B cell (primary cell): ENCODE measurements at regions not wholly inside any gene's neighbourhood (a gene's known extent, or its start where the extent isn't known, plus 50 kb on each side); places are given as distances from the start of the nearest gene placed in this dataset.
"Not testable (repeated sequence)": the region's sequence is repeated elsewhere in the genome, so short reads cannot be mapped to it uniquely, and the experiment has no call there.

ENCODE experiments used
- ATAC-seq: fragments of 200-7000 bp; cut with Tn5 transposase; one replicate; pipeline ENCODE4 v1.10.0; 2021; ENCODE audit warnings: low read depth, mild to moderate bottlenecking, moderate number of reproducible peaks, moderate library complexity
- CTCF ChIA-PET: fragments of 350-600 bp; sonication (Branson Sonifier 250); formaldehyde crosslinking; loops from one replicate; lab custom pipeline; 2021; ENCODE audit warnings: antibody characterized with exemption, inconsistent platforms; lab: Charles Lee
- POLR2A ChIA-PET: fragments of 350-600 bp; sonication (Branson Sonifier 250); formaldehyde crosslinking; loops from one replicate; lab custom pipeline; 2021; ENCODE audit warnings: antibody characterized with exemption; lab: Charles Lee
- DNase-seq: peaks from one replicate; pipeline ENCODE4 v3.0.0; 2013
- H2AFZ ChIP-seq: 2 replicates; pipeline ENCODE4 v1.6.1; 2012; ENCODE audit warnings: mild to moderate bottlenecking, low read depth, low read length; ENCODE audit not compliant: insufficient read depth, poor library complexity, severe bottlenecking
- H3K27ac ChIP-seq, 2 donors: 1 replicate in 1 of 2; 2 replicates in 1 of 2; pipeline ENCODE4 v1.5.1; 2012 to 2013; ENCODE audit warnings: low read length in 2 of 2, mild to moderate bottlenecking in 2 of 2, moderate library complexity in 1 of 2
- H3K27me3 ChIP-seq, 4 experiments: fragments of 200-600 bp in 1 of 4; sonication (generic) in 1 of 4; replicated peaks in 1 of 4; 1 replicate in 2 of 4; 2 replicates in 2 of 4; pipeline versions ENCODE4 v1.6.1 to v1.7.0; 2013 to 2016; ENCODE audit warnings: low read length in 3 of 4, mild to moderate bottlenecking in 2 of 4, mixed read lengths in 1 of 4, moderate library complexity in 1 of 4; ENCODE audit not compliant: insufficient read depth in 4 of 4, control insufficient read depth in 3 of 4; ENCODE audit errors: control extremely low read depth in 1 of 4
- H3K36me3 ChIP-seq, 2 experiments: replicated peaks in 1 of 2; 1 replicate in 1 of 2; 2 replicates in 1 of 2; pipeline versions ENCODE4 v1.6.1 to v1.7.1; 2013; ENCODE audit warnings: low read length in 1 of 2; ENCODE audit not compliant: insufficient read depth in 2 of 2, control insufficient read depth in 1 of 2; ENCODE audit errors: control extremely low read depth in 1 of 2, extremely low read depth in 1 of 2
- H3K4me1 ChIP-seq, 2 donors: fragments of 200-600 bp in 1 of 2; sonication (generic) in 1 of 2; 1 replicate in 1 of 2; 2 replicates in 1 of 2; pipeline versions ENCODE4 v1.5.1 to v1.6.1; 2013 to 2017; ENCODE audit warnings: low read length in 2 of 2; ENCODE audit not compliant: control insufficient read depth in 2 of 2, insufficient read depth in 2 of 2
- H3K4me2 ChIP-seq: replicated peaks from 2 replicates; pipeline ENCODE3; 2012; ENCODE audit warnings: mild to moderate bottlenecking, low read depth, low read length; ENCODE audit not compliant: poor library complexity, severe bottlenecking
- H3K4me3 ChIP-seq, 5 experiments: fragments of 200-600 bp in 1 of 5; sonication (generic) in 1 of 5; 1 replicate in 3 of 5; 2 replicates in 2 of 5; pipeline versions ENCODE4 v1.5.1 to v1.7.0; 2011 to 2016; ENCODE audit warnings: low read length in 4 of 5, mild to moderate bottlenecking in 4 of 5, low read depth in 2 of 5, control low read depth in 1 of 5, moderate library complexity in 1 of 5; ENCODE audit not compliant: insufficient read depth in 1 of 5; ENCODE audit errors: control extremely low read depth in 1 of 5, extremely low read depth in 1 of 5
- H3K79me2 ChIP-seq: fragments of 200-600 bp; sonication (generic); one replicate; pipeline ENCODE4 v1.6.0; 2016; ENCODE audit warnings: low read length; ENCODE audit not compliant: control insufficient read depth, insufficient read depth
- H3K9ac ChIP-seq: fragments of 200-600 bp; sonication (generic); 2 replicates; pipeline ENCODE4 v1.6.1; 2017; ENCODE audit warnings: mild to moderate bottlenecking, low read length, moderate library complexity
- H3K9me3 ChIP-seq, 3 donors: one replicate each; pipeline versions ENCODE4 v1.6.1 to v1.7.1; 2013; ENCODE audit warnings: low read length in 2 of 3; ENCODE audit not compliant: control insufficient read depth in 2 of 3, insufficient read depth in 1 of 3; ENCODE audit errors: control extremely low read depth in 1 of 3
- H4K20me1 ChIP-seq: 2 replicates; pipeline ENCODE4 v1.6.0; 2012; ENCODE audit warnings: mild to moderate bottlenecking, low read length; ENCODE audit not compliant: insufficient read depth, control insufficient read depth, poor library complexity, severe bottlenecking
- H3K27ac Mint-ChIP-seq: one replicate; pipeline ENCODE4 v1.8.0; 2021; ENCODE audit warnings: mixed read lengths
- H3K27me3 Mint-ChIP-seq: one replicate; pipeline ENCODE4 v1.8.0; 2021; ENCODE audit warnings: mixed read lengths
- H3K4me1 Mint-ChIP-seq: one replicate; pipeline ENCODE4 v1.8.0; 2021; ENCODE audit warnings: mixed read lengths
- H3K4me3 Mint-ChIP-seq: one replicate; pipeline ENCODE4 v1.8.0; 2021; ENCODE audit warnings: mixed read lengths
- H3K9me3 Mint-ChIP-seq: one replicate; pipeline ENCODE4 v1.8.0; 2022; ENCODE audit warnings: mixed read lengths; ENCODE audit not compliant: insufficient read depth
- EZH2 ChIP-seq: IDR thresholded peaks from 2 replicates; pipeline ENCODE4 v1.6.1; 2012; ENCODE audit warnings: borderline replicate concordance, low read depth, mild to moderate bottlenecking, moderate library complexity, low read length; ENCODE audit not compliant: insufficient read depth, poor library complexity, severe bottlenecking
- WGBS: methylation state at CpG from one replicate; pipeline ENCODE4 v1.1.5; 2013; ENCODE audit warnings: missing lambda C conversion rate; ENCODE audit not compliant: insufficient coverage; 5-methylcytosine and 5-hydroxymethylcytosine counted together
- intact Hi-C: fragments of 100-400 bp; cut with micrococcal nuclease; formaldehyde crosslinking; loops from one replicate; pipeline ENCODE4 v1.10.0; 2022
- TF ChIP-seq, protein P1 (sequence below): fragments of 200-600 bp; IDR thresholded peaks from one replicate; pipeline ENCODE4 v1.8.0; 2022; ENCODE audit warnings: antibody characterized with exemption, mild to moderate bottlenecking

DNA sequence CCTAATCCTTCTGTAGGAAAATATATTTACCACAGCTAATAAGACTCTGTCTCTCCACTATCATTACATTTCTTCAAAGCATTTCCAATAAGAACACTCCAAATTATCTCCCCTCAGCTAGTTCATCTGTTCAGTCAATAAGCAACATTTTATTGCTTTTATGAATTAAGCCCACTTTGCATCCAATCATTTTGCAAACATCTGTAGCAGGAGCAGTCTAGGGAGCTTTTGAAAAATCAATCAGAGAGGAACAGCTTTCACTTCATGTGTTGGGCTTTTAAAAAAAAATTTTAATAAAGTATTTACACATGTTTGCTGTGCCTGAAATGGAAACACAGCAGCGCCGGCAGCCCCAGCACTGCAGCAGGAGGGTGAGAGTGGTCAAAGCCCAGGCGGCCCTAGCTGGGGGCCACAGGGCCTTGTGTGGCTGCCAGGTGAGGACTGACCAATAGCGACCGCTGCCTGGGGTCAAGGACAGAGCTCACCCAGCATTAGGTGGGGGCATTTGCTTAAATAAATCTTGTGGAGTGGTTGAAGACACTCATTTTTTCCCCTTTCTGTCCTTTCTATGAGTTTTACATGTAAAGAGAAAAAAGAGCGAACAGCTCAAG is 250.7 kb downstream of the RNF144A start:
- no peak overlapping the region for H3K4me3 ChIP-seq
- Mint-ChIP-seq H3K4me3 (no peak overlapping the region), H3K27ac (no peak overlapping the region), H3K9me3 (no peaks in the 10 kb centered on the region), H3K4me1 (no peaks in the 10 kb centered on the region), H3K27me3 (peaks cover 18% of the 10 kb centered on the region)
- H2AFZ ChIP-seq = no peak overlapping the region
- ChIA-PET POLR2A (no interaction called here), CTCF (no interaction called here)
- H3K79me2 ChIP-seq = no peaks in the 10 kb centered on the region
- TF ChIP-seq EZH2 = no peak
- TF ChIP-seq, protein P1, sequence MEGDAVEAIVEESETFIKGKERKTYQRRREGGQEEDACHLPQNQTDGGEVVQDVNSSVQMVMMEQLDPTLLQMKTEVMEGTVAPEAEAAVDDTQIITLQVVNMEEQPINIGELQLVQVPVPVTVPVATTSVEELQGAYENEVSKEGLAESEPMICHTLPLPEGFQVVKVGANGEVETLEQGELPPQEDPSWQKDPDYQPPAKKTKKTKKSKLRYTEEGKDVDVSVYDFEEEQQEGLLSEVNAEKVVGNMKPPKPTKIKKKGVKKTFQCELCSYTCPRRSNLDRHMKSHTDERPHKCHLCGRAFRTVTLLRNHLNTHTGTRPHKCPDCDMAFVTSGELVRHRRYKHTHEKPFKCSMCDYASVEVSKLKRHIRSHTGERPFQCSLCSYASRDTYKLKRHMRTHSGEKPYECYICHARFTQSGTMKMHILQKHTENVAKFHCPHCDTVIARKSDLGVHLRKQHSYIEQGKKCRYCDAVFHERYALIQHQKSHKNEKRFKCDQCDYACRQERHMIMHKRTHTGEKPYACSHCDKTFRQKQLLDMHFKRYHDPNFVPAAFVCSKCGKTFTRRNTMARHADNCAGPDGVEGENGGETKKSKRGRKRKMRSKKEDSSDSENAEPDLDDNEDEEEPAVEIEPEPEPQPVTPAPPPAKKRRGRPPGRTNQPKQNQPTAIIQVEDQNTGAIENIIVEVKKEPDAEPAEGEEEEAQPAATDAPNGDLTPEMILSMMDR = no peak
- H3K27me3 ChIP-seq = no peaks in the 10 kb centered on the region
- no peaks in the 10 kb centered on the region for H3K4me1 ChIP-seq
- intact Hi-C loops = no loop called here
- H3K36me3 ChIP-seq = no peaks in the 10 kb centered on the region
- no peak overlapping the region for H3K9ac ChIP-seq
- DNase-seq (no peak), ATAC-seq (no peak)
- H3K9me3 ChIP-seq = no peaks in the 10 kb centered on the region
- no peaks in the 10 kb centered on the region for H4K20me1 ChIP-seq
- no peak overlapping the region for H3K27ac ChIP-seq
- WGBS = 100% methylated on average over 5 of the region's 6 CpGs
- H3K4me2 ChIP-seq = no peak overlapping the region

DNA sequence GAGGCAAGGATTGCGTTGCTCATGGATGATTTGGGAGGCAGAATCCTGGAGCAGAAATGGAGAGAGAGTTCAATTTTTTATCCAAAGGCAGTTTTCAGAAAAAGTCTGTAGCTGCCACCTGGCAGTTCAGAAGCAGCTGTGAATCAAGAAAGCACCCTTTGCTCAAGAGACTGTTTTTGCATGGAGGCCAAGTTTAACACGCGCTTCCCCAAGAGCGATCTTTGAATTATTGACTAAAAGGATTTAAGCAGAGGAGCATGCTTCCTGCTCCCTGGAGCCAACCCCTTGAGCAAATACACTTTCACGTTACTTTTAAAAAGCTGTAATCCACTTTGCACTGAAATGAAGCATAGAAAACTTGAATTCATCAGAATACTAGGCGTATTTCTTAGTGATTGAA is 252.4 kb downstream of the RNF144A start:
- Mint-ChIP-seq H3K9me3 (no peaks in the 10 kb centered on the region), H3K27me3 (peaks cover 18% of the 10 kb centered on the region), H3K4me3 (no peak overlapping the region), H3K27ac (no peak overlapping the region), H3K4me1 (no peaks in the 10 kb centered on the region)
- Histone ChIP-seq H2AFZ (no peak overlapping the region), H3K9me3 (no peaks in the 10 kb centered on the region), H3K27ac (no peak overlapping the region), H3K36me3 (no peaks in the 10 kb centered on the region), H3K4me1 (no peaks in the 10 kb centered on the region), H3K79me2 (no peaks in the 10 kb centered on the region), H3K27me3 (no peaks in the 10 kb centered on the region), H3K4me3 (no peak overlapping the region), H3K9ac (no peak overlapping the region), H3K4me2 (no peak overlapping the region), H4K20me1 (no peaks in the 10 kb centered on the region)
- DNase-seq = no peak
- 93% methylated on average over 4 of the region's 6 CpGs for WGBS
- POLR2A ChIA-PET = no interaction called here
- CTCF ChIA-PET = no interaction called here
- TF ChIP-seq EZH2 = no peak
- TF ChIP-seq, protein P1 = no peak
- no peak for ATAC-seq
- intact Hi-C loops = no loop called here

DNA sequence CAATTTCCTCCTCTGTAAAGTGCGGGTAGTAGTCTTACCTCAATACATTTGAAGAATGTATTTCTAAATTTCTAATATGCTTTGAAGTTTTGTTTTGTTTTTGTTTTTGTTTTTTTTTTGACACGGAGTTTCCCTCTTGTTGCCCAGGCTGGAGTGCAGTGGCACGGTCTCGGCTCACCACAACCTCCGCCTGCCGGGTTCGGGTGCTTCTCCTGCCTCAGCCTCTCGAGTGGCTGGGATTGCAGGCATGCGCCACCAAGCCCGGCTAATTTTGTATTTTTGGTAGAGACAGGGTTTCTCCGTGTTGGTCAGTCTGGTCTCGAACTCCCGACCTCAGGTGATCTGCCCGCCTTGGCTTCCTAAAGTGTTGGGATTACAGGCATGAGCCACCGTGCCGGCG is 261.8 kb downstream of the RNF144A start:
- H2AFZ ChIP-seq, H3K27me3 Mint-ChIP-seq, H3K9ac ChIP-seq, H3K4me3 ChIP-seq, intact Hi-C loops, H4K20me1 ChIP-seq, H3K36me3 ChIP-seq, CTCF ChIA-PET, H3K79me2 ChIP-seq, H3K9me3 ChIP-seq, H3K4me1 ChIP-seq, ATAC-seq, DNase-seq, H3K27ac Mint-ChIP-seq, H3K4me2 ChIP-seq, H3K27me3 ChIP-seq, H3K4me3 Mint-ChIP-seq, H3K4me1 Mint-ChIP-seq, POLR2A ChIA-PET, H3K9me3 Mint-ChIP-seq, H3K27ac ChIP-seq: not testable (repeated sequence)
- WGBS = 96% methylated on average over 16 of the region's 17 CpGs
